Hippocampal formation (tissue), 2 donors: ENCODE measurements at regions not wholly inside any gene's neighbourhood (a gene's known extent, or its start where the extent isn't known, plus 50 kb on each side); places are given as distances from the start of the nearest gene placed in this dataset.

Experiments used
- DNase-seq, 2 donors: peaks; one replicate each; lab custom pipeline; 2025; lab: John Stamatoyannopoulos, UW

DNA sequence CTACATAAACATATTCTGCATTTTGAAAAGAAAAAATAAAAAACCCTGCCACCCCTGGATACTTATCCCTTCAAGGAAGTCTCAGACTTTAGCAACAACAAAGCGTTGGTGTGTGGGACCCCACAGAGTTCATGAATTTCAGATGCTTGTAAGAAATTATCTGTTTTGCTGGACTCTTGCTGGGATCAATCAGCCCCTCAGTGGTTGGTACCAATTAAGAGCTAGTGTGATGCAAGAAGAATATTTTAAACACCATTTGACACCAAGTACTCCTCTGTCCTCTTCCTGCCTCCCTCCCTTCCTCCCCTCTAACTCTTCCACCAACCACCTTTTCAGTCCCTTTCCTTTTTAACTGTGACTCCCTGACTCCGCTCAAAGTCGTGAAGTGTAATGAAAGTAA lies 51.5 kb downstream of the SST start:
- no peak for DNase-seq

DNA sequence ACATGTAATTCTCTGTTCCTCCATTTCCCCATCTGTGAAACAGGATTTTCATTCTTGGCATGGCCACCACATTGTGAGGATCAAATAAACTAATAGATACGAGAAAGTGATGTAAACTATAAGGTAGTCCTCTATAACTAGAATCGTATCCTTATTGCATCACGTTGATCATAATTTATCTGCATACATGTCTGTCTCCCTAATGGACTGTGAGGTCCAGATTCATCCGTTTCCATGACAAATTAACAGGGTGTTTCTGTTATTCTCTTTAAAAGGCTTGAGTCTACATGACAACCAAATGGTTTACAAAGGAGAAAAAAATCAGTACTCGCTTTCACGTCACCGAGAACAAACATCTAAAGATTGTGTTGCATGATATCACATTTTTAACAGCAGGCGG lies 53.0 kb downstream of the SST start:
- no peak for DNase-seq

GRCh38 chr3:187616307-187616972 lies 53.8 kb downstream of the SST start:
- DNase-seq, result peak in 1 of 2 donors; percentile 1

DNA sequence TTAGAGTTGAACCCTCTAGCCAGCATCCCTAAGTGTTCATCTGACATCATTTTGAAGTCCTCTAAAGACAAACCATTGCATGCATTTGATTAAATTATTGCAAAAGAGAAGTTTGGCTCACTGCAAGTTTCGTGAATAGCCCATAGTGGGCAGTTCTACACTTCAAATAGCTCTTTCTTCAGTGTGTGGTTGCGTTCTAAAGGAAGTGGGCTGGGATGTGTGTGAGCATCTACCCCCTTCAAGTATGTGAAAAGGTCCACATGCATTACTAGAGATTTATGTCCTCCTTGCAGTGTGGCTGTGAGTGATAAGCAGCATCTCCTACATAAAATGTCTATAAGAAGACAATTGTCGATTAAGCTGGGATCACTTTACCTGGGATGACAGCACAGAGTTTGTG lies 54.6 kb downstream of the SST start:
- DNase-seq, result no peak

- no peak for DNase-seq
Observed at GRCh38 chr3:187612656-187613055, 57.5 kb downstream of the SST start.

DNA sequence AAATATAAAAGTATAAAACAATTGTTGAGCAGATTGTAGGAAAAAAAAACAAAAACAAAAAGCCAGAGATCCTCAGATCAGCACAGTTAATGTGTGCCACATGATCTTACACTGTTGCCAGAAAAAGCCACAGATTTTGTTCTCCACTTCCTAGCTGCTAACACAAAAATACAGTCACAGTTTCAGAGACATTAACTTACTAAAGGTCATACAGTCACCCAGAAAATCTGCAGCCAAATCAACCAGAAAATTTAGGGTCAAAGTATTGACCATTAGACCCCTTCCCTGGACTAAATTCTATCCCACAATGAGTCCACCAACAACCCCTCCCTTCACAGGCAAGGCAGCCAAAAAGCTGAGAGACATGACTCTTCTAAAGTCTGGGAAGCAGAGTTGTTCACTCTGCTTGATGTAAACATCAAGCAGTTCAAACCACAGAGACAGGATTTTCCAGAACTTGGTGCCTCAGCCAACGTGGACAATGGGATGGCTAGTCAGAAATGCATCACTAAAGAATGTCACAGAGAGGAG lies 59.1 kb downstream of the SST start:
- DNase-seq, result no peak

DNA sequence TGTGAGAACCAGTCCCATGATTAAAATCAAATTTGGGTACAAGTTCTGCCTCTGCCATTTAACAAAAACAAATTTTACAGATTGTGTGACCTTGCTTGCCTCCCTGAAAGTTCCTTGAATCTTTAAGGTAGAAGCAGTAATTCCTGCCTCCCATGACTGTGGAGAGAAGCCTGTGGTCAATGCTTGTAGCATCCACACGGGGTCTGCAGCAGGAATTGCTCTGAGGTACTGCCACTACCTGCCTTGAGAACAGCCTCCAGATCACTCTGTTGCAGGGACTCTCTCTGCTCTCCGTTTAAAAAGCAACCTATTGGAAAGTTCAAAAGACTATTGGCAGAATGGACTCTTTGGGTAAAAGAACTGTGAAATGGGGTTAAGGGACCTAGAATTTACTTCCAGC lies 75.9 kb downstream of the SST start:
- DNase-seq, result no peak

GRCh38 chr3:187593451-187593850 lies 76.7 kb downstream of the SST start:
- no peak for DNase-seq

- DNase-seq, result no peak
Observed at GRCh38 chr3:187590861-187591576, 79.2 kb downstream of the SST start.

- no peak for DNase-seq
Observed at GRCh38 chr3:187587076-187587475, 83.1 kb downstream of the SST start.

DNA sequence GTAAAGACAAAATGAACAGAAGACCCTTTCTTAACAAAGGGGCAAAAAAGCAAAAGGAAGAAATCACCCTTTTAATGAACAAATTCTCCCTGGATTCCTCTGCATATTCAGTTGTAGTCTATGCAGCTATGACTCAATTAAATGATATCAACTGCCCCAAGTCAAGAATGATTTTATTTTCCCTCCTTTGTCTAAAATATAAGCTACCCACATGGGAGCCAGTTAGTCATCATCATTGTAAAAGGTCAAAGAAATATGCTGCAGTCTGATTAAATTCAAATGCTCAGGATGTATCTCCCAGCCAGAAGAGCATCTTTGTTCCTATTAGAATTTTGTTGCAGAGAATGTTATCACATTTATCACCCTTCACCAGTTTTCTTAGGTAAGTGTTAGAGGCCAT lies 84.0 kb downstream of the SST start:
- no peak for DNase-seq

DNA sequence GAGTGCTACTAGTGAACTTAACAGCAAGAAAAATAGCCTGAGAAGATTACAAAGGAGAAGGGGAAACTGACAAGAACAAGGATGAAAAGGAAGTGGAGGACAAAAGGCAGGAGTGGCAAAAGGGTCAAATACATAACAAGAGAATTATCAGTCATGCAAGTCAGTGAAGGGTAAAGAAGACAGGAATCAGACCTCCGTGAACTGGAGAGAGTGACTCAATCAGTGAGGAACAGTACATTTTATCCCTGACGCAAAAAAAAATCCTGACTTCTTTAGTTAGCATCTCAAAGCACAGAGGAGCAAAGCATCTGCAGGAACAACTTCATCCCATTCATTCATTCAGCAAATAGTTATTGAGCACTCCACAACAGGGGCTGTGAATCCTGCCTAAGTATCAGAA lies 97.8 kb downstream of the SST start:
- DNase-seq, result no peak

DNA sequence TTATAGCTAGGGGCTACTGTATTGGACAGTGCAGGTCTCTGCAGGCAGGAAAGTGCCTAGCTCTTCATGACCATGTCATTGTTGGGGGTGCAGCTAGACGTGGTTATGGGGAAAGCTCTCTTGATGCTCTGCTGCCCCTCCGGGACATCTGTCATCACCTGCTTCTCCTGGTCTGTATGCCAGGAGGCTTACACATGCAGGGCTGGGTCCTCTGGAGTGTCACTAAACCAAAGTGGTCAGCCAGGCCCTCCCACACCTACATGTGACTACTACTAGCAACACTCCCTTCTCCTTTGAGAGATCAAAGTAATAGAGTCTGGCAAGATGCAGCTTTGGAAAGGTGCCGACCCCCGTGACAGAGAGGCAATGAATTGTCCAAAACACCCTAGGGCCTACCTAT lies 98.5 kb downstream of the SST start:
- DNase-seq, result no peak

DNA sequence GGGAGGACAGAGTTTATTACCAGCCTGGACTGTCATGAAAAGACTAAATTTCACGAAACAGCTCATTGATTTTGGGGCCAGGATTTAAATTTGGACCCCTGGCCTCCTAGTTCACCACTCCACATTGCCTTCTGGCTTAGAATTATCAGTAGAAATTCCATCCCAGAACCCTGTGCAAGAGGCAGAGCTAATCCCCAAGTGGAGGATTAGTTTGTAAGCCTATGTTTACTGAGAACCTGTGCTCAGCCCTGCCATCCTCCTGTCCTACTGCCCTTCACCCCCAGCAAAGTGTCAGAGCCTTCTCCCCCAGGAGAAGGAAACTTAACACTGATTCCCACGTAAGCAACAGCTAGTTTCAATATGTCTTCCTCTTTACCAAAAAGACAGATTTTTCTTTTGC lies 99.4 kb downstream of the SST start:
- no peak for DNase-seq

- DNase-seq, result no peak
Observed at GRCh38 chr3:187568171-187568570, 102.0 kb downstream of the SST start.

DNA sequence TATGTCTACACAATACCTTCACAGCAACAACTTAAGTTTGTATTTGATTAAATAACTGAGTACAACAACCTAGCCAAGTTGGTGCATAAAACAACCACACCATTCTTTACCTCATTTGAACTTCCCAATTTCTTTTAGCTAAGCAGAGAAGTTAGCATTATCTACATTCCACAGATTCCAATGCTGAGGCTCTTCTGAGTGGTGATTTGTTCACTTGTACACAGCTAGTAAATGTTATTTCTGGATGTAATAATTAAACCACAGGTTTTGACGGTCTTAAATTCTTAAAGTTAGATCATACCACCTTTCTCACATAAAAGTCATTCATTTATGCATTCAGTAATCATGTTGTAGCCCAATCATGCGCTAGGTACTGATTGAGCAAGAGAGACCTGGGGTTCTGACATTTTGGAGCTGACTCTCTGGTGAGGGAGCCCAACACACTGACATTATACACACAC lies 102.5 kb downstream of the SST start:
- DNase-seq, result no peak

DNA sequence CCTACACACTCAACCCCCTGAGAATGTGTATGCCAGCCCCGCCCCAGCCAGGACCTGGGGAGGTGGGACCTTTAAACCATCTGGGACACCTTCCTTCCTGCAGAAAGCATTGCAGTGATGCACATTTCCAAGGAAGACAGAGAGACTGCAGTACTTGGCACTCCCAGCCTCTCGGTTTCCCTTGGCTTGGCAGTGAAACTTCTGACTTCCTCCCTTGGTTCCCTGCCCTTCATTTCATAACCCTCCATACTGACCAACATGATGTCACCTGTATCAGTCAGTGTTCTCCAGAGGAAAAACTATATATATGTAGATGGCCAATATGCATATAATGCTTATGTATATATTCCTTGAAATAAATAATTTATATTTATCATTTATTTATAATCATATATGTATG lies 103.2 kb downstream of the SST start:
- DNase-seq, result no peak

- no peak for DNase-seq
Observed at GRCh38 chr3:187565701-187566100, 104.5 kb downstream of the SST start.

GRCh38 chr3:187558990-187559389 lies 111.2 kb downstream of the SST start:
- no peak for DNase-seq

DNA sequence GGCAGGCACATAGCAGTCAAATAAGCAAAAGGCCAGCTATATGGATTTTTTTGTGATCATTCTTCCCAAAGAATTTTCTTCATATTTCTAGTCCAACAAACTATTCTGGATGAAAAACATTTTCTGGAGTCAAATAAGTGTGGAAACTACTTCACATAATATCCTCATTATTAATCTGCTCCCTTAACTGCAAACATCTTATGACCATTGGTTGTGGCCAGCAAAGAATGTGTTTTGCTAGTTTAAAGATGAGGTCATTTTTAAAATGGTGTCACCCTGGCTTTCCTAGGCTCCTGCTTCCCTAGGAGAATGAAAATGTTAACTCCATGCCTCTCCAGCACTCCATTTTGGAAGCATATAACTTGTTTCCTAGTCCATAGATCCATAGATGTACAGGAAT lies 118.8 kb downstream of the SST start:
- no peak for DNase-seq

DNA sequence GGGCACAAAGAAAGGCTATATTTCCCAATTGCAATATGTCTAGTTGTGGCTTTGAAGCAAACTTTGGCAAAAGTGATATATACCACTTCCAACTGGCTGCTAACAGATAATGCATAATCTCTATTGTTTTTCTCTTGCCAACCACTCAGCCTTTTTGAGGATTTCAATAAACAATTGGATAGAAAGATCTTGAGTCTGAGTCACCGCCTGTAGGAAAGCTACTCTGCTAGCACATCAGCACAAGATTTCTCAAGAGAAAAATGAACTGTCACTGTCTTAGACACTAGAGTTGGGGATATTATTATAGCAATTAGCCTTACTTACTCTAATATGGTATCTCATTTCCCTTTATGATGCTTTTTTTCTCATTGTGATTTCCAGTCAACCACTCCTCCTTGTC lies 119.7 kb downstream of the SST start:
- DNase-seq, result no peak

- no peak for DNase-seq
Observed at GRCh38 chr3:187545366-187545765, 124.8 kb downstream of the SST start.

GRCh38 chr3:187544326-187544725 lies 125.9 kb downstream of the SST start:
- no peak for DNase-seq

DNA sequence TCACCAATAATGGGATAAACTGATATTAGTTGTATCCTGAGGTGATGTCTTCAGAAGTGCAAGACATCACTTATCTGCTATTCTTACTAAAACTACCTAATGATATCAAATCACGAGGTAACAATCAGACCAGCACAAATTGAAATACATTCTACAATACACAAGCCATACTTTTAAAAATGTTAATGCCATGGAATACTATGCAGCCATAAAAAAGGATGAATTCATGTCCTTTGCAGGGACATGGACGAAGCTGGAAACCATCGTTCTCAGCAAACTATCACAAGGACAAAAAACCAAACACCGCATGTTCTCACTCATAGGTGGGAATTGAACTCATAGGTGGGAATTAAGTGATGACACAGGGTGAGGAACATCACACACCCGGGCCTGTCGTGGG lies 129.3 kb downstream of the SST start:
- DNase-seq, result no peak
